Vagina (tissue), 2 donors: ENCODE measurements at regions not wholly inside any gene's neighbourhood (a gene's known extent, or its start where the extent isn't known, plus 50 kb on each side); places are given as distances from the start of the nearest gene placed in this dataset.

Experiments
- DNase-seq, 2 donors: peaks; one replicate each; pipeline ENCODE4 v3.0.0-alpha.2; 2017; ENCODE audit errors: extremely low spot score in 2 of 2
- H3K27ac ChIP-seq: fragments of 200-600 bp; sonication (generic); one replicate; pipeline ENCODE4 v1.5.1; 2019
- H3K27me3 ChIP-seq: fragments of 200-600 bp; sonication (generic); one replicate; pipeline ENCODE4 v1.5.1; 2019
- H3K36me3 ChIP-seq, 2 donors: fragments of 200-600 bp; sonication (generic); one replicate each; pipeline ENCODE4 v1.5.1; 2017 to 2019
- H3K4me1 ChIP-seq: fragments of 200-600 bp; sonication (generic); one replicate; pipeline ENCODE4 v1.5.1; 2019
- H3K4me3 ChIP-seq, 2 donors: fragments of 200-600 bp; sonication (generic); 1 replicate in 1 of 2; 2 replicates in 1 of 2; pipeline ENCODE4 v1.5.1; 2016 to 2019
- H3K9me3 ChIP-seq: fragments of 200-600 bp; sonication (generic); one replicate; pipeline ENCODE4 v1.5.1; 2019
- POLR2A ChIP-seq, 2 donors: fragments of 450-650 bp; IDR thresholded peaks; one replicate each; pipeline ENCODE4 v1.6.1; 2017; ENCODE audit warnings: antibody characterized with exemption in 2 of 2, mild to moderate bottlenecking in 2 of 2, moderate library complexity in 2 of 2
- POLR2AphosphoS5 ChIP-seq, 2 donors: sonication (generic); formaldehyde crosslinking; IDR thresholded peaks; one replicate each; pipeline ENCODE4 v1.9.0; 2017; ENCODE audit warnings: antibody characterized with exemption in 2 of 2, mild to moderate bottlenecking in 2 of 2, low read depth in 1 of 2; ENCODE audit not compliant: insufficient read depth in 1 of 2
- intact Hi-C: fragments of 100-400 bp; cut with DNase I; formaldehyde crosslinking; loops from one replicate; pipeline ENCODE4 v1.15.1; 2023
- TF ChIP-seq, protein P1 (sequence below), 3 experiments: fragments of 450-650 bp in 2 of 3; fragments of 200-600 bp in 1 of 3; sonication (generic) in 1 of 3; IDR thresholded peaks; one replicate each; pipeline ENCODE4 v1.5.1; 2017 to 2019; ENCODE audit warnings: antibody characterized with exemption in 3 of 3, mild to moderate bottlenecking in 2 of 3, moderate library complexity in 2 of 3

DNA sequence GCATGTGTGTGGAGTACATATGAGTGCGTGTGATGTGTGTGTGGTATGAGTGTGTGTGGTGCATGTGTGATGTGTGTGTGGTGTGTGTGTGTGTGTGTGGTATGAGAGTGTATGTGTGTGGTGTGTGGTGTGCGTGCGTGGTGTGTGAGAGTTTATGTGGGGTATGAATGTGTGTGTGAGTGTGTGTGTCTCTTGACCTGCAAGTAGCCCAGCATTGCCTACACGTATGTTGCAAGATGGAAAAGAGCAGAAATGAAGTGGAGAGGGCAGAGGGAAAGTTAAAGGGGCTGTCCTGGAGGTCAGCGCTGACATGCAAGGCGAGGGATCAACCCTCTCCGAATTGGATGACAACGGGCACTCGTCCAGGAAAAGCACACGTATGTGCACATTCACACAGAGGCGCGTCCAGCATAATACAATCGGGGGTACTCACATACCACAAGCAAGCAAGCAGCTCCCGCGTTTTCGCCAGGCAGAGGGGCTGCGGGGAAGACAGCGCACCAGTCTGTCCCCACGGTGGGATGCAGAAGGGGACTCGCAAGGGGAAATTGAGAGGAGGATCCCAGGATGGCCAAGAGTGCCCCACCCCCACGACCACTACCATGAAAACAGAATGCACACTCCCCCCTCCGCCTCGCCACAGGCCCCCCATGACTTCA is 174.5 kb upstream of the AFDN start:
- no peaks in the 10 kb centered on the region for H3K36me3 ChIP-seq
- no peak overlapping the region for H3K4me3 ChIP-seq
- intact Hi-C loops: no loop called here
- TF ChIP-seq POLR2A (IDR thresholded peaks at IDR 0.05): no peak
- TF ChIP-seq, protein P1, sequence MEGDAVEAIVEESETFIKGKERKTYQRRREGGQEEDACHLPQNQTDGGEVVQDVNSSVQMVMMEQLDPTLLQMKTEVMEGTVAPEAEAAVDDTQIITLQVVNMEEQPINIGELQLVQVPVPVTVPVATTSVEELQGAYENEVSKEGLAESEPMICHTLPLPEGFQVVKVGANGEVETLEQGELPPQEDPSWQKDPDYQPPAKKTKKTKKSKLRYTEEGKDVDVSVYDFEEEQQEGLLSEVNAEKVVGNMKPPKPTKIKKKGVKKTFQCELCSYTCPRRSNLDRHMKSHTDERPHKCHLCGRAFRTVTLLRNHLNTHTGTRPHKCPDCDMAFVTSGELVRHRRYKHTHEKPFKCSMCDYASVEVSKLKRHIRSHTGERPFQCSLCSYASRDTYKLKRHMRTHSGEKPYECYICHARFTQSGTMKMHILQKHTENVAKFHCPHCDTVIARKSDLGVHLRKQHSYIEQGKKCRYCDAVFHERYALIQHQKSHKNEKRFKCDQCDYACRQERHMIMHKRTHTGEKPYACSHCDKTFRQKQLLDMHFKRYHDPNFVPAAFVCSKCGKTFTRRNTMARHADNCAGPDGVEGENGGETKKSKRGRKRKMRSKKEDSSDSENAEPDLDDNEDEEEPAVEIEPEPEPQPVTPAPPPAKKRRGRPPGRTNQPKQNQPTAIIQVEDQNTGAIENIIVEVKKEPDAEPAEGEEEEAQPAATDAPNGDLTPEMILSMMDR (IDR thresholded peaks at IDR 0.05): no peak
- no peak for TF ChIP-seq POLR2AphosphoS5 (IDR thresholded peaks at IDR 0.05; ENCODE audit: insufficient read depth in 1 of 2, low read depth in 1 of 2)
- no peaks in the 10 kb centered on the region for H3K27me3 ChIP-seq
- no peak overlapping the region for H3K27ac ChIP-seq
- H3K9me3 ChIP-seq: no peaks in the 10 kb centered on the region
- no peaks in the 10 kb centered on the region for H3K4me1 ChIP-seq
- no peak for DNase-seq

DNA sequence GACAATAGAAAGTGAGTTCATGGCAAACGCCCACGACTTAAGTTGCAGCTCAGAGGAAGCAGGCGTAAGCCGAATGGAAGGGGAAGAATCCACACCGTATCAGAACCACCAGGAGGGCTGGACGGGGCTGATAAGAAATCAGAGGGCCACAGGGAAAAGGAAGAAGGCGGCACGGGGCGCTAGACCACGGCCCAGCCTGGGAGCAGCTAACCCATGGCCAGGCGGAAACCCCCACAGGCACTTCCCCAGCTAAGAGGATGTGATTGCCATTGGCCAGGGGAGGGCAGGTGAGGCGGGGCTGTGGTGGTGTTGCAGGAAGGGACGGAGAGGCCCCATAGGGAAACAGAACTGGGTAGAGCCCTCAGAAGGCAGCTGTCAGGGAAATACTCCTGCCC is 174.0 kb upstream of the AFDN start:
- no peaks in the 10 kb centered on the region for H3K36me3 ChIP-seq
- TF ChIP-seq POLR2A (IDR thresholded peaks at IDR 0.05): no peak
- no peak overlapping the region for H3K4me3 ChIP-seq
- no peaks in the 10 kb centered on the region for H3K9me3 ChIP-seq
- intact Hi-C loops: no loop called here
- no peaks in the 10 kb centered on the region for H3K27me3 ChIP-seq
- H3K4me1 ChIP-seq: no peaks in the 10 kb centered on the region
- H3K27ac ChIP-seq: no peak overlapping the region
- DNase-seq: no peak

DNA sequence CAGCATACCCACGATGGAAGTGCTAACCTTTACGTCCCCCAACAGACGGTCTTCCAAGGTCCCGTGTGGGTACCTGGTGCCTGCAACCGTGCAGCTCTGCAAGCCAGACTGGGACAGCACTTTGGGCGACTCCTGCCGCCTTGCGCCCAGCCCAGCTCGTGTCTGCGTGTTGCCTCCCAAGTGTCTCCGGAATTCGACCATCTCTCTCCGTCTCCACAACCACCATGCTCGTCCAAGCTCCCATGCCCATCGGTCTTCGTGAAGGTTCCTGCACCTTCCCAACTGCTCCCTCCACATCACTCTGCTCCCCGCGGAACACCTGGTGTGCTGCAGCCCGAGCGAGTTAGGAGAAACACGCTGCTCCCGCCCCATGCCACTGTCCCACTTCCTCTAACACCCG is 173.2 kb upstream of the AFDN start:
- Histone ChIP-seq H3K27me3 (no peaks in the 10 kb centered on the region), H3K36me3 (no peaks in the 10 kb centered on the region), H3K9me3 (no peaks in the 10 kb centered on the region), H3K4me3 (no peak overlapping the region), H3K4me1 (no peaks in the 10 kb centered on the region), H3K27ac (no peak overlapping the region)
- intact Hi-C loops: no loop called here
- DNase-seq: no peak
- TF ChIP-seq POLR2A (IDR thresholded peaks at IDR 0.05): no peak
- TF ChIP-seq, protein P1 (IDR thresholded peaks at IDR 0.05): no peak
- TF ChIP-seq POLR2AphosphoS5 (IDR thresholded peaks at IDR 0.05; ENCODE audit: insufficient read depth in 1 of 2, low read depth in 1 of 2): no peak

DNA sequence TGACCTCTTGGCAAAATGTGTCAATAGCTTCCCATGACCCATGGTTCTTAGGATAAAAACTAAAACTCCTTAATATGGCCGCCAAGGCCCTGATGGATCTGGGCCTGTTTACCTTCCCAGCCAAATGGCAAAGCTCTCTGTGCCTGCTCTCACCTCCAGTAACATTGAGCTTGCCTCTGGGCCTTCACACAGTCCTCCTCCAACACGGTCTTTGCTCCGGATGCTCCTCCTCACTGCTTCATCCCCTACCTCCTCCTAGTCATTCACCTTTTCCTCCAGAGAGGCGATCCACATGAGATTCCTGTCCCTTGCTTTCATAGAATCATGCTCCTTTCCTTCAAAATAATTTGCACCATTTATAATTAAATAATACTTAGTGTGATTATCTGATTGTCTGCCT is 172.3 kb upstream of the AFDN start:
- no peak for DNase-seq
- H3K27me3 ChIP-seq: no peaks in the 10 kb centered on the region
- H3K4me1 ChIP-seq: no peaks in the 10 kb centered on the region
- TF ChIP-seq, protein P1 (IDR thresholded peaks at IDR 0.05): no peak
- TF ChIP-seq POLR2A (IDR thresholded peaks at IDR 0.05) (no peak), POLR2AphosphoS5 (IDR thresholded peaks at IDR 0.05; ENCODE audit: insufficient read depth in 1 of 2, low read depth in 1 of 2) (no peak)
- no peak overlapping the region for H3K4me3 ChIP-seq
- intact Hi-C loops: no loop called here
- no peaks in the 10 kb centered on the region for H3K36me3 ChIP-seq
- H3K27ac ChIP-seq: no peak overlapping the region
- H3K9me3 ChIP-seq: no peaks in the 10 kb centered on the region

DNA sequence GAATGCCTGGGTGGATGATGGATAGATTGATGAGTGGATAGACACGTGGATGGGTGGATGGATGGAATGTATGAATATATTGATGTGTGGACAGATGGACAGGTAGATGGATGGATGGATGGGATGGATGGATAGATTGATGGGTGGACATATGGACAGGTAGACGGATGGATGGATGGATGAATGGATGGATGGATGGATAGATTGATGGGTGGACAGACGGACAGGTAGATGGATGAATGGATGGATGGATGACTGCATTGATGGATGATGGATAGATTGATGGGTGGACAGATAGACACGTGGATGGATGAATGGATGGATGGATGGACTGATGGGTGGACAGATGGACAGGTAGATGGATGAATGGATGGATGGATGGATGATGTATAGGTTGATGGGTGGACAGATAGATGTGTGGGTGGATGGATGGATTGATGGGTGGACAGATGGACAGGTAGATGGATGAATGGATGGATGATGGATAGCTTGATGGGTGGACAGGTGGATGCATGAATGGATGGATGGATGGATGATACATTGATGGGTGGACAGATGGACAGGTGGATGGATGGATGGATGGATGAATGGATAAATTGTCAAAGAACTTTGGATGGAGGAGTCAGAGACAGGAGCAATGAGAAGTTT is 171.4 kb upstream of the AFDN start:
- intact Hi-C loops: no loop called here
- Histone ChIP-seq H3K36me3 (no peaks in the 10 kb centered on the region), H3K27me3 (no peaks in the 10 kb centered on the region), H3K9me3 (no peaks in the 10 kb centered on the region), H3K4me3 (no peak overlapping the region), H3K27ac (no peak overlapping the region), H3K4me1 (no peaks in the 10 kb centered on the region)
- DNase-seq: no peak
- TF ChIP-seq, protein P1 (IDR thresholded peaks at IDR 0.05): no peak
- no peak for TF ChIP-seq POLR2A (IDR thresholded peaks at IDR 0.05)
- TF ChIP-seq POLR2AphosphoS5 (IDR thresholded peaks at IDR 0.05; ENCODE audit: insufficient read depth in 1 of 2, low read depth in 1 of 2): no peak
